HG03521 (cell line): ENCODE measurements at regions not wholly inside any gene's neighbourhood (a gene's known extent, or its start where the extent isn't known, plus 50 kb on each side); places are given as distances from the start of the nearest gene placed in this dataset.
"Not testable (repeated sequence)": the region's sequence is repeated elsewhere in the genome, so short reads cannot be mapped to it uniquely, and the experiment has no call there.

ENCODE experiments used
- ATAC-seq: cut with Tn5 transposase; IDR thresholded peaks from one replicate; pipeline ENCODE4 v1.9.1; 2021; ENCODE audit warnings: mild to moderate bottlenecking, moderate library complexity; ENCODE audit not compliant: unreplicated experiment

GRCh38 chr6:78222226-78222625, 569.4 kb downstream of the MEI4 start:
- no peak for ATAC-seq

- ATAC-seq: no peak
These were observed 578.2 kb downstream of the MEI4 start for GRCh38 chr6:78231002-78231401.

GRCh38 chr6:78243519-78243918, 590.7 kb downstream of the MEI4 start:
- no peak for ATAC-seq

- no peak for ATAC-seq
These were observed 599.1 kb downstream of the MEI4 start for GRCh38 chr6:78251931-78252330.

DNA sequence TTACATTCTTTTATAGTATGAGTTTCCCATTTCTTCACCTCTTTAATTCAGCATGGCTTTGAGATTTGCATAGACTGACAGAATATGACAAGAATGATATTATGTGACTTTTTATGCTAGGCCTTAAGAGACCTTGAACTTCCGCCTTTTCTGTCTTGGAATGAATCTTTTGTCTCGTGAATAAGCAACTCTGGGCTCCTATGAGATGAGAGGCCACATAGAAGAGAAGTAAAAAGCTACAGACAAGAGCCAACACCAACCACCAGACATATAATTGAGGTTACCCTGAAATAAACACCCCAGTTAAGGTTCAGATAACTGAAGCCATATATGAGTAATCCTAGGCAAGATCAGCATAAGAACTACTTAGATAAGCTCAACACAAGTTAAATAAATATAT, 600.8 kb downstream of the MEI4 start:
- no peak for ATAC-seq

- ATAC-seq: no peak
These were observed 607.1 kb downstream of the MEI4 start for GRCh38 chr6:78259935-78260334.

DNA sequence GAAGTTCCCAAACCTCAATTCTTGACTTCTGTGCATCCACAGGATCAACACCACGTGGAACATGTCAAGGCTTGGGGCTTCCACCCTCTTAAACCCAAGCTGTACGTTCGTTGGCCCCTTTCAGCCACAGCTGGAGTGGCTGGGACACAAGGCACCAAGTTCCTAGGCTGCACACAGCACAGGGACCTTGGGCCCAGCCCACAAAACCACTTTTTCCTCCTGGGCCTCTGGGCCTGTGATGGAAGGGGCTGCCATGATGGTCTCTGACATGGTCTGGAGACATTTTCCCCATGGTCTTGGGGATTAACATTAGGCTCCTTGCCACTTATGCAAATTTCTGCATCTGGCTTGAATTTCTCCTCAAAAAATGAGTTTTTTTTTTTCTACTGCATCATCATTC, 606.9 kb upstream of the IRAK1BP1 start:
- ATAC-seq: not testable (repeated sequence)

- no peak for ATAC-seq
These were observed 598.5 kb upstream of the IRAK1BP1 start for GRCh38 chr6:78268591-78269452.

DNA sequence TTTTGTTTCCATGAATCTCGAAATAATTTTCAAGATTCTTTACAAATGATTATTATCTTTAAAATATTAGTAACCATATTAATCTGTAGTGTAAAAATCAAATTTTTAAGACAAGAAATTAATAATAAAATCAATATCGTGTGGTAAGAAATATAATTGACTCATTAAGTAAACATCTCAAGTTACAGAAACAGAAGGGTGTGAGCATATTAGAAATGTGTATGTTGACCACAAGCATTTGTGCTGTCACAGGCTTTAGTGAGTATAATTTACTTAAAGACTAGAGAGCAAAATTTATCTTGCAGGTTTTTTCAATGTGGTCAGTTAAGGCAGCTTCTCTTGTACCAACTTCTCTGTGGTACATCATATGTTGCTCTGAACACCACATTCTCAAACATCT, 566.5 kb upstream of the IRAK1BP1 start:
- no peak for ATAC-seq

GRCh38 chr6:78302411-78302810, 564.9 kb upstream of the IRAK1BP1 start:
- ATAC-seq: no peak

DNA sequence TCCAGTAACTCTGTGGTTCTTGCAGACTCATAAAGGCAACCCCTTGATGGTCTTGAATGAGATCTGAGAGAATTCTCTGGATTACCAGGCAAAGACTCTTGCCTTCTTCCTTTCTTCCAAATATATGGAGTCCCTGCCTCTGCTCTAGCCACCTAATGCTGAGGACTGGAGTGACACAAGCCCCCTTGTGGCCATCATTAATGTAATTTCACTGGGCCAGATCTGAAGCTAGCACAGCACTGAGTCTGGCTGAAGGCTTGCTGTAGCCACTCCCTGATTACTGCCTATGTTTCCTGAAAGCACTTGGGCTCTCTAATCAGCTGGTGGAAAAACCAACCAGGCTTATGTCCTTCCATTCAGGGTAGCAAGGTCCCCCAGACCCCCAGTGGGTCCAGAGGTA, 559.3 kb upstream of the IRAK1BP1 start:
- ATAC-seq: no peak

DNA sequence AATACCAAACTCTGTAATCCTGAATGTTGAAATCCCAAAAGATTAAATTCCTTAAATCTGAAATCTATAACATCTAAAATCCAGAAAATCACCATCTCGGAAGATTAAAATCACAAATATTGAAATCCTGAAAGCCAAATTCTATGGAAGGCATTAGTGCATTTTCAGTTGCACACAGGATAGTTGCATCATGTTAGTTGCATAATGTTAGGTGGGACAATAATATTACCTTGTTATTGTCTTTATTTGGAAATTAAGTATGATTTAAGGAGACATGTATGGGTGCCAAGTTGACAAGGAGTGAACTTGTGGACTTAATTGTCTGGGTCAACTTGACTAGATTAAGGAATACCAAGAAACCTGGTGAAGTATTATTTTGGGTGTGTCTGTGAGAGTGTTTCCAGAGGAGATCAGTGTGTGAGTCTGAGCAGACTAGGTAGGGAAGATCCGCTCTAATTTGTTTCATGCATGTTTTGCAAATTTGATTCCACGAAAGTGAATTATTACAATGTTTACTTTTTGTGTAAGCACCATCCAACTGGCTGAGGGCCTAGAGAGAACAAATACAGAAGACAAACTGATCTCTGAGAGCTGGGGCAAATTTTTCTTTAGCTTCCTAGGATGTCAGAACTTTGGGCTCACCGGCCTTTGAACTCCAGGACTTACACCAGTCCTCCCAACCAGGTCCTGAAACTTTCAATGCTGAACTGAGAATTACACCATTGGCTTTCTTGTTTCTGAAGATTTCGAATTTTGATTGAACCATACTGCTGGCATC, 545.1 kb upstream of the IRAK1BP1 start:
- no peak for ATAC-seq

DNA sequence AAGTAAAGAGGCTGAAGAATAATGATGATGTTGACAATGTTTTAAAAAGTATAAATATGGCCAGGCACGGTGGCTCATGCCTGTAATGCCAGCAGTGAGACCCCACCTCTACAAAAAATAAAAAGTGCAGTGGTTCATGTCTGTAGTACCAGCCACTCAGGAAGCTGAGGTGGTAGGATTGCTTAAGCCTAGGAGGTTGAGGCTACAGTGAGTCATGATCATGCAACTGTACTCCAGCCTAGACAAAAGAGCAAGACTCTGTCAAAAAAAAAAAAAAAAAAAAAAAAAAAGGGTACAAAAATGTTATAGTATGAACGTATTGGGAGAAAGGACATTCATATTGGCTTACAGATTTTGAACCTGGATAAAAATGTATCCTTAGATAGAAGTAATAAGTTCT, 543.1 kb upstream of the IRAK1BP1 start:
- no peak for ATAC-seq

DNA sequence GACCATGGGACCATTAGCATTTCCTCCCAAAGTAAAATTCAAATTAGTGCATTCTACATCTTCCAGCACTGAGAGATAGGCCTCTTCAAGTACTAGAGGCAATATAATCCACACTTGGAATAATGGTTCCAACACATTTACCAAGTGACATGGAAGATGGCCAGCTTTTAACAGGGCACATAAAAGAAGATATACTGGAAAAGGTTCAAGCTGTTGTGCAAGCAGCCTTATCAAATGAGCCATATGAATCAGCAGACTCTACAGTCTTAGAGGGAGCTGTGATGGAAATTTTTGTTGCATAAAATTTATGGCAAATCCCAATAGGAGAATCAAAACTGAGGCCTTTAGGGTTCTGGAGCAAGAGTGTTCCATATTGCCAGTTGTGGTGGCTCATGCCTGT, 526.6 kb upstream of the IRAK1BP1 start:
- no peak for ATAC-seq

- ATAC-seq: no peak
These were observed 521.5 kb upstream of the IRAK1BP1 start for GRCh38 chr6:78345882-78346281.

DNA sequence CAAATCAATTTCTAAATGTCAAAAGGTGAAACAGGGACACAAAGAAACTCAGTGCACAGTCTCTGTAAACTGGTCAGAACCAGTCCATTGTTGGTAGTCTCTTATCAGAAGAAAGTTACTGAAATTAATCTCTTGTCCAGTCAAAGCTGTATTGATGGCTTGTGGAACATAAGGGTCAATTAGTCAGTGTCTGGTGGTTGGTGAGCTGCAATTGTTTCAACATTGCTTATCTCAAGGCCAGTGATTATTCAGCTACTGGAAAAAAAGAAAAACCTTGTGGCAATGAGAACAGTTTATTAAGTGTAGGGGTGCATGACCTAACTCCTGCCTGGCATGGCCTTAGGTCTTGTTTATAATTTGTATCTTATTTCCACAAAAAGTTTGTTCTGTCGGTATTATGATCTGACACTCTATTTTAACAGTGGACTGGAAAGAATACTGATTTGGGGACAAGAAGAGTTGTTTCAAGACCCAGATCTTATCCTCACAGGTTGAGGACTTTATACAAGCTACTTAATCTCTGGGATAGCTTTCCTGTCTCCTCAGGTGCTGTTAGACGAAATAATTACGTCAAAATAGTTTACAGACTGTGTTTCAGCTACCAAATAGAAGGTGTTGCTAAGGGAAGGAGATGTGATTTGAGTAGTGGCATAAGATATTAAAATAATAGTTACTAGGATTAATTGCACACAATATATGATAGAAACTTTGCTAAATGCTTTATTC, 520.0 kb upstream of the IRAK1BP1 start:
- no peak for ATAC-seq

- no peak for ATAC-seq
These were observed 514.3 kb upstream of the IRAK1BP1 start for GRCh38 chr6:78353040-78353439.

DNA sequence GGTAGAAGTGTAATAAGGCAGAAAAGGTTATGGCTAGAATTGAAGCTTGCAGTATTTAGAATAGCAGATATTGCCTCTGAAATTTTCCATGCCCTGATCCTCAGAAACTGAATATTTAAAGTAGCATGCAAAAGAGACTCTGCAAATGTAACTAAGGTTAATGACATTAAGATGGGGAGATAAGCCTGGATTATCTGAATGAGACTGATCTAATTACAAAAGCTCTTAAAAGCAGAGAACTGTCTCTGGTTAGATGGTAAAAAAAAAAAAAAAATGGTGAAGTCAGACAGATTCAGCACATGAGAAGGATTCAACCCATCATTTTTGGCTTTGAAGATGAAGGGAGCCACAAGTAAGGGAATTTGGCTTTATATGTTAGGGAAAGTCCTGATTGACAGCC, 503.7 kb upstream of the IRAK1BP1 start:
- no peak for ATAC-seq

DNA sequence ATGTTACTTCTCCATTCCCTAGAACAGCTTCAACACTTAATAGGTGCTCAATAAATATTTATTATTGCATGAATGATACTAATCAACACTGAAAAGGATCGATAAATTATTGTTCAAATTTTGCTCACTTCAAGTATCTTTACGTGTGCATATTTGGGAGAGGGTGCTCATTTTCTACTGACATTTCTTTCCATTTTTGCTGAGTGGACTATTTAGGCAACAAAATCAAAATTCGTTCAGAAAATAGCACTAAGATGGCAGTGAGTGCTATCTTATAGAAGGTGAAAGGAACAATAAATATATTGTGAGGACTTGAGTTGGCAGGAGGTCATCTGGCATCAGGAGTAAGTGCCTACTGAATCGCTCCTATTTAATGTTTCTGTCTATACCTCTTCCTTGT, 501.9 kb upstream of the IRAK1BP1 start:
- no peak for ATAC-seq

GRCh38 chr6:78377056-78377455, 490.3 kb upstream of the IRAK1BP1 start:
- ATAC-seq: no peak

GRCh38 chr6:78379982-78380381, 487.4 kb upstream of the IRAK1BP1 start:
- ATAC-seq: no peak

DNA sequence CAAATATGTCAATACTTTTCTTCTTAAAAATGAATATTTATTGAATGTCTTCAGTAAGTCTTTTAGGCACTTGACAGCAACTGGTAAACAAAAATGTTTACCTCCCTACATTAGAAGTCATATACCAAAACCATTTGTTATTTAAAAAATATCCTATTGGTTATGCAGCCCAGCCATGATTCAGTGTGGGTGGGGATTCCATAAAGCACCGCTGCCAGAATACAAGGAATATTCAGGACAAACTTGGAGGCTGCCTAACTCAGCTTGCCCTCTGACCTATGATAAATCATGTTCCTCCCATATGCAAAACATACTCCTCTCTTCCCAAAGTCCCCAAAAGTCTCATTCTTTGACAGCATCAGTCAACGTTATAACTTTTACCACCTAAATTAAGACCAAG, 486.8 kb upstream of the IRAK1BP1 start:
- no peak for ATAC-seq
